ENCODE measurements at regions not wholly inside any gene's neighbourhood (a gene's known extent, or its start where the extent isn't known, plus 50 kb on each side); places are given as distances from the start of the nearest gene placed in this dataset.

- TF ChIP-seq CTCF (IDR thresholded peaks at IDR 0.05) (no peak), POLR2A (IDR thresholded peaks at IDR 0.05) (no peak)
Measured at GRCh38 chr2:14756981-14757657, 124.6 kb downstream of the LRATD1 start.
